SIG-M5 treated with dmso at 0.1 percent for 504 hours (cell line): ENCODE measurements at regions not wholly inside any gene's neighbourhood (a gene's known extent, or its start where the extent isn't known, plus 50 kb on each side); places are given as distances from the start of the nearest gene placed in this dataset.

Experiments used
- DNase-seq: peaks from one replicate; lab custom pipeline; 2025; ENCODE audit not compliant: unreplicated experiment; lab: John Stamatoyannopoulos, UW

- no peak for DNase-seq
These were observed 89.0 kb upstream of the PKDCC start for GRCh38 chr2:41958775-41959174.

- no peak for DNase-seq
These were observed 88.1 kb upstream of the PKDCC start for GRCh38 chr2:41959760-41960159.

- no peak for DNase-seq
These were observed 84.7 kb upstream of the PKDCC start for GRCh38 chr2:41962922-41963622.

- no peak for DNase-seq
These were observed 83.9 kb upstream of the PKDCC start for GRCh38 chr2:41963661-41964525.

GRCh38 chr2:41965173-41965908, 82.5 kb upstream of the PKDCC start:
- no peak for DNase-seq

GRCh38 chr2:41965909-41966295, 81.9 kb upstream of the PKDCC start:
- no peak for DNase-seq

GRCh38 chr2:41966431-41966893, 81.4 kb upstream of the PKDCC start:
- peak; percentile 35 for DNase-seq

- DNase-seq, result peak; percentile 88
These were observed 80.9 kb upstream of the PKDCC start for GRCh38 chr2:41966920-41967319.

- DNase-seq, result no peak
These were observed 80.2 kb upstream of the PKDCC start for GRCh38 chr2:41967476-41968181.

GRCh38 chr2:41968182-41968578, 79.6 kb upstream of the PKDCC start:
- DNase-seq, result no peak

GRCh38 chr2:41970988-41971660, 76.7 kb upstream of the PKDCC start:
- DNase-seq, result no peak

GRCh38 chr2:41972179-41972578, 75.6 kb upstream of the PKDCC start:
- no peak for DNase-seq

GRCh38 chr2:41972819-41973218, 75.0 kb upstream of the PKDCC start:
- no peak for DNase-seq

- no peak for DNase-seq
These were observed 74.0 kb upstream of the PKDCC start for GRCh38 chr2:41973871-41974270.

- DNase-seq, result no peak
These were observed 66.4 kb upstream of the PKDCC start for GRCh38 chr2:41981417-41981816.

GRCh38 chr2:41985573-41986095, 62.2 kb upstream of the PKDCC start:
- DNase-seq, result no peak

- no peak for DNase-seq
These were observed 58.2 kb upstream of the PKDCC start for GRCh38 chr2:41989501-41990180.

GRCh38 chr2:41990245-41990644, 57.6 kb upstream of the PKDCC start:
- DNase-seq, result no peak

- DNase-seq, result no peak
These were observed 57.1 kb upstream of the PKDCC start for GRCh38 chr2:41990688-41991087.
